DMS53 treated with DMSO at 0.1 percent for 48 hours (cell line): ENCODE measurements at regions not wholly inside any gene's neighbourhood (a gene's known extent, or its start where the extent isn't known, plus 50 kb on each side); places are given as distances from the start of the nearest gene placed in this dataset.
"Not testable (repeated sequence)": the region's sequence is repeated elsewhere in the genome, so short reads cannot be mapped to it uniquely, and the experiment has no call there.

Experiments used
- DNase-seq: peaks from one replicate; lab custom pipeline; 2025; ENCODE audit not compliant: unreplicated experiment; lab: John Stamatoyannopoulos, UW

DNA sequence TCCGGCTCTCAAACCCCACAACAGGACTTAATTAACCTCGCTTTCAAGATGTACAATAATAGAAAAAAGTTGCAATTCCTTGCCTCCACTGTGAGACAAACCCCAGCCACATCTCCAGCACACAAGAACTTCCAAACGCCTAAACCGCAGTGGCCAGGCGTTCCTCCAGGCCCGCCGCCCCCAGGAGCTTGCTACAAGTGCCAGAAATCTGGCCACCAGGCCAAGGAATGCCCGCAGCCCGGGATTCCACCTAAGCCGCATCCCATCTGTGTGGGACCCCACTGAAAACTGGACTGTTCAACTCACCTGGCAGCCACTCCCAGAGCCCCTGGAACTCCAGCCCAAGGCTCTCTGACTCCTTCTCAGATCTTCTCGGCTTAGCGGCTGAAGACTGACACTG, 262.5 kb downstream of the SMARCA2 start:
- not testable (repeated sequence) for DNase-seq

DNA sequence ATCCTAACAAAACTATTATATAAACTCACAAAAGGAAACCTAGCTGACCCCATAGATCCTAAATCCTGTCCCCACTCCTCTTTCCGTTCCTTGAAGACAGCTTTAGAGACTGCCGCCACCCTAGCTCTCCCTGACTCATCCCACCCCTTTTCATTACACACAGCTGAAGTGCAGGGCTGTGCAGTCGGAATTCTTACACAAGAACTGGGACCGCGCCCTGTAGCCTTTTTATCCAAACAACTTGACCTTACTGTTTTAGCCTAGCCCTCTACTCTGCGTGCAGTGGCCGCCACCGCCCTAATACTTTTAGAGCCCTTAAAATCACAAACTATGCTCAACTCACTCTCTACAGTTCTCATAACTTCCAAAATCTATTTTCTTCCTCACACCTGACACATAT, 264.0 kb downstream of the SMARCA2 start:
- not testable (repeated sequence) for DNase-seq

DNA sequence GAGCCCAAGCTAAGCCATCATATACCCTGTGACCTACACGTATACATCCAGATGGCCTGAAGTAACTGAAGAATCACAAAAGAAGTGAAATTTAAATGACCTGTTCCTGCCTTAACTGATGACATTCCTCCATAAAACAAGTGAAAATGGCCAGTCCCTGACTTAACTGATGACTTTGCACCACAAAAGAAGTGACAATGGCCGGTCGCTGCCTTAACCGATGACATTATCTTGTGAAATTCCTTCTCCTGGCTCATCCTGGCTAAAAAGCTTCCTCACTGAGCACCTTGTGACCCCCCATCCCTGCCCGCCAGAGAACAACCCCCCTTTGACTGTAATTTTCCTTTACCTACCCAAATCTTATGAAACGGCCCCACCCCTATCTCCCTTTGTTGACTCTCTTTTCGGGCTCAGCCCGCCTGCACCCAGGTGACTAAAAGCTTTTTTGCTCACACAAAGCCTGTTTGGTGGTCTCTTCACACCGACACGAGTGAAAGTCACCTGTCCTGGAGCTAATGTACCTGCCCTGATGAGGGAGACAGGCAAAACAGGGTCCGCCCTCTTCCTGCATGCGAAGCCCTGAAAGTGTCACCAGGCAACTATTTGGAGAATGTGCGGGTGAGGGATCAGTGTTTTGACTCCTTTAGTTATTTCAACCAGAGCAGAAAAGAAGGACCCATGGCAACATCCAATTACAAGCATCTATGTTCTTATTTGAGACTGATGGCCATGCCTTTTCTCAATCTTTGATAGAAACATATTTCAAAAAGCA, 266.1 kb downstream of the SMARCA2 start:
- DNase-seq = no peak

DNA sequence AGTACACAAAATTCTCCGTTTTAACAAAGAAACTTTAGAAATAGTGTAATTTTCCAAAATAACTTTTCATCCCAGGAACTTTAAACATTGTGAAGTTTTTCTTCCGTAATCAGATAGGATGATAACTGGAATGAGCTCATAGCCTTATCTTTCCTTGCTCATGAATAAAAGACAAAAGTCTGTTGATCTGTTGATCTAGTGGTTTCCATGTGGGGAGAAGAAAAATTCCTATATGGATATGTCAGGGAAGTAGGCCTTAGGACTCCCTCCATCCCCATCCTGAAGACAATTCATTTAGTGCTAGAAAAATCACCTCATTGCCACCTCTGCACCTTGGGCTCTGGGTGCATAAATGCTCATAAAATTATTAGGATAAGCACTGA, 266.6 kb downstream of the SMARCA2 start:
- no peak for DNase-seq

DNA sequence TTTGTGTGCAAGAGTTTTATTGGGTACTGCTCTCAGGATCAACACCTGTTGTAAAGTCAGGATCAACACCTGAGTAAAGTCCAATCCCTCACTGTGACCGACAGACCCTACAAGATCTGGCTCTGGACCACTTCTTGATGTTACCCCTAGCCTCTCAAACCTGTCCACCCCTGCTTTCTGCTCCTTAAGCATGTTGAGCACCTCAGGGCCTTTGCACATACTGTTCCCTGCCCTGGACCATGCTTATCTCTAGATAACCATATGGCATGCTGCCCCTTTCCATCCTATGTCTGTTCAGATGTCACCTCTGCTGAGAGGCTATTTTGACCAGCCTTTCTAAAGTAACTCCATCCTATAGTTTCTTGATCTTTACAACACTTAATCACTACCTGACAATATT, 269.6 kb downstream of the SMARCA2 start:
- no peak for DNase-seq

DNA sequence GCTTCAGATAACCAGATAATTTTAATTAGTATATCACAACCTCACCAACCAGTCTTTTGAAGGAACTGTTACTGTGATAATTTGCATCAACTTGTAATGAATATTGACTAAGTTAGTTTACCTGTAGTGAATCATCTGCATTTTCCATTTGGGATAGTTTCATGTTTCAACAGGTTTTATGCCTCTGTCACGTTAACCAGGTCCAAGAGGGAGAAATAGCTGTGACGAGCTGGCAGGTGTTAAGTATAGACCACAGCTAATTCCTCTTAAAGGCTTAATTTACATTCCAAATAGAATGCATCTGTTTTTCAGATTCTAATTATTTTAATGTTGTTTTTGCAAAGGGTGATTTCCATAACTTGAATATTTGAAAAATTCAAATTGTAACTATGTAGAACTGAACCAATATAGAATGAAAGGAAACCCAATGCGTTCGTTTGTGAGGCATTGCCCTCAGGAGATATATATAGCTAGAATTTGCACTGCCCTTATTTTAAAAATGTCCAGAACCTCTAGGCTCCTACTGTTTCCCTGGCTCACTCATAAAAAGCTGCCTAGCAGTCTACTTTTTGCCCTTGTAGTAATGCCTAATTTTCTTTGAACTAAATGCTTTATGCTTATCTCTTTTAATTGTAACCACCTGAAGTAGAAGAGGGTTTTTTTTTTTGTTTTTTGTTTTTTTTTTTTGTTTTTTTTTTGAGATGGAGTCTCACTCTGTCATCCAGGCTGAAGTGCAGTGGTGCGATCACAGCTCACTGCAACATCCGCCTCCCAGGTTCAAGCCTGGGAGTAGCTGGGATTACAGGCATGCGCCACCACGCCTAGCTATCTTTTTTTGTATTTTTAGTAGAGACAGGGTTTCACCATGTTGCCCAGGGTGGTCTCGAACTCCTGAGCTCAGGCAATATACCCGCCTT, 270.5 kb downstream of the SMARCA2 start:
- DNase-seq = no peak

DNA sequence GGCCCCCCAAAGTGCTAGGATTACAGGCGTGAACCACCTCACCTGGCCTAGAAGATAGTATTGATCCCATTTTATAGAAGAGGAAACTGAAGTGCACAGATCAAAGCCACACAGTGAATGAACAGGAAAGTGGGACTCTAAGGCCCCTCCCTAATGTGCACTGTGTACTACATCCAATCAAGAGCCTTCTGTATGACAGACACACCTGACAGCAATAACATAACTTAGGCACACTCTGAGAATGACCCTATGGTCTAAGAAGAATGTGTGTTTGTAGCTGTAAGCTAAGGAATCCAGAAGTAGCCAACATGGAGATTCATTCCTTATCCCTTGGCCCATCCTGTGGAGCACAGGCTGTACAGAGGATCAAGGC, 271.2 kb downstream of the SMARCA2 start:
- DNase-seq = no peak

DNA sequence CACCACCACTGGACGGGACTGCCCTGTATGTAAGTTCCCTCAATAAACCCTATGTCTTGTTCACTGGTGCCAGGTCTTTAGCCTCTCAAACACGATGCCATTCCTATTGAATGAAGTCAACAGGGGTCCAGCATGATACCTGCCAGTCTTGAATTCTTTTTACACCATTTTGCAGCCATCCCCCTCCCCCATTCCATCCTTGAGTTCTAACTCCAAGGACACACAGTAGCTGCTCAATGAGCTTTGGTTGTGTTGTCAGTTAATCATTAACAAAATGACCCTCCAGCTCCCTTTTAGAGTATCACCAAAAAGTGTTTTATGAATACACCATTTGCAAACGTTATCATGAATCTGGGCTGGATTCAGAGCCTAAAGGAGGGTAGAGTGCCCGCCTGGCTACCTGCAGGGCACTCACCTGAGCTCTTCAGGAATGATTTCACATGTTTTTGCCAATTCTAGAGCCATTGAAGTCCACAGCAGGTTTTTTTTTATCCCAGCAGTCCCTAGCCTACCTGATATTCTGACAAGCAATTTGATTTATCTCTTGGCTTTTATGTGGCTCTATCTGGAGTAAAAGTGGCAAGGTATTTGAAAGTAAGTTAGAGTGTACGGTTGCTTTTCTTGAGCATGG, 271.8 kb downstream of the SMARCA2 start:
- no peak for DNase-seq

DNA sequence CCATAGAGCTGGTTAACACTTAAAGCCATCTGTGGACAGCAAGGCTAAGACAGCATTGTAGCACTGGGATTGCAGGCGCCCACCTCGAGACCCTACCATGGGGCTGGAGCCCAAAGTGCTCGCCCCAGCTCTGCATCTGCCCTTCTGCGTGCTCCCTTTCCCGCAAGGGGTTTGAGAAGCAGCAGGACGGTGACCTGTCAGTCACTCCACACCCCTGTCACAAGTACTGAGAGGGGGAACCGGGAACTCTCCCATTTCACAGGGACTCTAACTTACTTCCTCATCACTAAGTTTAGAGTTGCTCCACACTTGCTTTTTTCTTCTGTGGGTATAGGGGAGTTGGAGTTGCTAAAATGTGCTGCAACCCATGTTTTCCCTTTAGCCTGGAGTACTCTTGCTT, 273.2 kb downstream of the SMARCA2 start:
- no peak for DNase-seq

DNA sequence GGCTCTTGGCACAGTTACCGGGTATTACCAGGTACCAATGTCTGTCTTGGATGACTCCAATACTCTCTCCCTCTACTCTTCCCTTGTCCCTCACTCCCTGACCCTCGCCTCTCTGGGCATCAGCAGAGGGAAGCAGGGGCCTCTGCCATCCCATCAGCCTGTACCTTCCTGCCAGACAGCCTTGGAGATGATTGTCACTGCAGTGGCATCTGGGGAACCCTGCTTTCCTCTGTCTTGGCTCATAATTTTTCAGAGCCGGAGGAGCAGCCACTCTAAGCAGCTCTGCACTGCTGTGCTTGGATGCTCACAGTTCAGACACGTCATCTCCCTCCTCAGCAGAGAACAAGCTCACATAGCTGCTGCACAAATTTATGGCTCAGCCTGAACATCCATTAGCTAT, 274.1 kb downstream of the SMARCA2 start:
- no peak for DNase-seq

DNA sequence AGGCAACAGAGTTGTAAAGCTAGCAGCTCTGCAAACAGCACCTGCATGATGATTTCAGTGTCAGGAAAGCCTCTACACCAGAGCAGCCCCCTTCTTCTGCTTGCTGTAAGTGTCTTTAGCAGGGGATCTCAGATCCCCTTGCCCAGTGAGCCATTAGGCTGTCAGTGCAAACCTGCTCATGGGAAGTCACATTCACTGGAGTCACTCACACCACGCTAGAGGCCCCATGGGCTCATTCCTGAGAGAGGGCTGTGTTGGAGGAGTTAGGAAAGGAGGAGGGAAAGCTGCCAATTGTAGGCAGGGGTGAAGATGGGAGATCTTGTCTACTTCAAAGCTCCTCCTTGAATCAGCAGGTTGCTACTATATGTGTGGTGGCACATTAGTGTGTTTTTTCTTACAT, 275.2 kb downstream of the SMARCA2 start:
- no peak for DNase-seq

DNA sequence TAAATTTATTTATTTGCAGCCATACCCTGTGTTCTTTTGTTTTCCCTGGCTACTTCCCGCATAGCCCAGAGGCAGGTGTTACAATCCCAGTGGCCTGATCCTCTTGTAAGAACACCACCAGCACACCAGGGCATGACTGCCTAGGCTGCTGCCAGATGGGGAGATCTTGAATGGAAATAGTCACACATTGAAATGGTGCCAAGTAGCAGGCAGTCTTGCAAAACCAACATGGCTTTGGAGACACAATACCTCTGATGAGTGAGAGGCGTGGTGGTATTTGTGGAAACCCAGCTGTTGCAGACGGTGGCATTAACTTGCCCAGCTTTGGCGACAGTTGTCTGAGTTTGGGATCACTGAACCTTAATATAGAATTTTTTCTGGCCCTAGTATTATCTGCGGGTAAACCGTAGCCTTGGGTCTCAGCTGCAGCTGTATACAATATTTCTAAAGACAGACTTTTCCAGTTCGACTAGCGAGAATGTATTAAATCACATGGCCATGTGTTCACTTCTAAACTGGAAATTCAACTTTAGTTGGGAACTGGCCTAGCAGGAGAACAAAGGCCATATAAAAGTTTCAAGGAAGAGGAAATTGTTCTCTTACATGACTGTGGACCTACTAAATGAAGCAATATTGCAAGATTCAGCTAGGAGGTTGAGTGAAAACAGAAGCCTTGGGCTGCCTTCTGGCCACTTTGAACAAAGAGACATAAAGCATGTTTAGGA, 277.0 kb downstream of the SMARCA2 start:
- DNase-seq = peak; percentile 52

DNA sequence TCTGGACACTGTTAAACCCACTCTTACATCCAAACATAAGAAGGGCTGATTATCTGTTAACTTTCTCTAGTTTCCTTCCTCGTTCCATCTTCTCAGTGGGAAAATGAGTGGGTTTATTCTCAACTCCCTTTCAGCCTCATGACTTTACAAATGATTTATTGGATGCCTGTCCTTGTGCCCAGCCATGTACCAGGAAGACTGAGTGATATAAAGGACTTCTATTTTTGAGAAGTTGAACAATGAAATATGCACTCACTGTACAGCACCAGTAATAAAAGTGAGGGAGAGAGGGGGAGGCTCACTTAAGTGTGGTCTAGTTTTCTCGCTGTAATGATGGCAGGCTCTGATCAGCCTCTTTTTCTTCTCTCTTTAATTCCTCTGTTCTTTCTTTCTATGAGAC, 277.6 kb downstream of the SMARCA2 start:
- DNase-seq = no peak

DNA sequence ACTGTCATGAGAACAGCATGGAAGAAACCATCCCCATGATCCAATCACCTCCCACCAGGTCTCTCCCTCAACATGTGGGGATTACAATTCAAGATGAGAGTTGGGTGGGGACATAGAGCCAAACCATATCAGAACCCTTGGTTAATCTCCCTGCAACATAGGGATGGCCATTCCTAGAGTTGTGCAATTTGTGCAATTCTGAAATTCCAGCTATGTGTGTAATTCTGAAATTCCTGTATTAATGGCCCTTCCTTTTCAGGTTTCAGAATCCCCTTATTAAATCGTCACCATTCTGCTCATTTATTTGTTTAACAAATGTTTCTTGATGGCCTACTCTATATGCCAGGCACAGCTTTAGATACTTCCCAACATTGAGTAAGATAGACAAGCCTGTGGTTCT, 282.6 kb downstream of the SMARCA2 start:
- no peak for DNase-seq

DNA sequence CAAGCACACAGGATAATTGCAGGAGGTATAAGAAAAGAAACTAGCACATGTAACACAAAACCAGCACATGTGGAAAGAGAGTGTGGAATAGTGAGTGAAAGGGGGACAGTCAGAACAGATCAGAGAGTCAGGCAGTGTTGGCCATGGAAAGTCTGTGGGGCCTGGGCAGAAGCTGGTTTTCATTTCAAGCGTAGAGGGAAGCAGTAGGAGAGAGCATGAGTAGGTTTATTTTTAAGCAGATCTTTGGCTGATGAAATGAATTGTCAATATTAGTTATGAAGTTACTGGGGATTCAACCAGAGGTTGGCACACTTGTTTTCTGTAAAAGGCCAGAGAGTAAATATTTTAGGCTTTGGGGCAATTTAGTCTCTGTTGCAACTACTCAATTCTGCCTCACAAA, 283.1 kb downstream of the SMARCA2 start:
- no peak for DNase-seq

DNA sequence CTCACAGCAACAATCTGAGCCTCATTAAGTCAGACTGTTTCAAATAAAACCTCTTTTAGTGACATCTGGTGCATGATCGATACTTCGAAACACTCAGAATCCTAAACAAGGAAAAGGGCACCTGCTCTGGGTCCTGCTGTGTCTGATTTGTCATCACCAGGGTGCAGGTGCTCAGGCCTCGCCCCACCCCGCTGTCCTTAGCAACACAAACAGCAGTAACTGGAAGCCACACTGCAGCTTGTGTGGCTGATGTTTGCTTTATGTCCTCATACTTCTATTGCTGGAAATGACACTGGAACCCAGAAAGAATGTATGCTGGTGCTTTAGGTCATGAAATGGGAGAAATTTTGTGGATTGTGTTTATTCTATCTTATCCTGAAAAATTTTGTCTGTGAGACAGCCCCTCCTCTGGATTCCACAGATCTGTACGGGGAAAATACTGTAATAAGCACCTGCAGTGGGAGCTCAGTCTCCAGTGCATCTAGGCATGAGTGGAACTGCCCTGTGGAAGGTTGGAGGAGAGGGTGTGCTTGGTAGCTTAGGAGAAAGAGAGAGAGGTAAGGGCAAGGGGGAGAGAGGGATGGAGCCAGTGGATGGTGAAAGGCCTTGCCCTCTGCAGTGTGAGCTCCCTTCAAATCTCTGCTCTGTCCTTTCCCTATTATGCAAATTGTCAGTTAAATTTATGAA, 284.2 kb downstream of the SMARCA2 start:
- peak; percentile 74 for DNase-seq

DNA sequence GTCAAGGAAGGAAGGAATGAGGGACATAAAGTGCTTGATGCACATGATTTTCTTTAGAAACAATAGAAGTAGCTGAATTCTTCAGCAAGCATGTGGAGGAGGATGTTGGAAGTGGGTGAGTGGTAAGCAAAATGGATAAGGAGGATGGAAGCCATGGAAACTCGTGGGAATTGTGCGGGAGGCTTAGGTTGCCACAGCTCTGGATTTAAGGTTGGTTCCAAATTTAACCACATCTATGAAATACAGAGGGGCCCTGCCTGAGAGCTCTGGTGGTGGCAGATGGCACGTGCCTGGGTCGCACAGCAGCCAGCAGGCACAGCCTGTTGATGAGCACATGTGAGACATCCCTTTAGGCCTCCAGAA, 284.7 kb downstream of the SMARCA2 start:
- DNase-seq = no peak

DNA sequence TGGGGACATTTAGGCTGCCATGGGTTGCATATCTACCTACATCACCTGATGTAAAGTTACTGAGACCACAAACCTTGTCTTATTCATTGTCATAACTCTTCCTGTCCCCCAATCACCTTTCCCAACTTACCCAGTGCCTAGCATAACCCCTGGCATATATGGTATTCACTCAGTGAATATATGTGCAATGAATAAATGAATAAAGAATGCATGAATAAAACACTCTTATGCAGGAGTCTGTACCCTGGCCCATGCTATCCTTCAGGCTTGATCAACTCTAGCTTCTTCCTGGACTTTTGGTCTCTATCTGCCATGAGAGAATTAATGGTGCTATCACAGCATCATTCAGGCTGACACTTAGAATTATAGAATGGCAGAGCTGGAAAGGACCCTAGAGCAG, 285.2 kb downstream of the SMARCA2 start:
- DNase-seq = no peak

DNA sequence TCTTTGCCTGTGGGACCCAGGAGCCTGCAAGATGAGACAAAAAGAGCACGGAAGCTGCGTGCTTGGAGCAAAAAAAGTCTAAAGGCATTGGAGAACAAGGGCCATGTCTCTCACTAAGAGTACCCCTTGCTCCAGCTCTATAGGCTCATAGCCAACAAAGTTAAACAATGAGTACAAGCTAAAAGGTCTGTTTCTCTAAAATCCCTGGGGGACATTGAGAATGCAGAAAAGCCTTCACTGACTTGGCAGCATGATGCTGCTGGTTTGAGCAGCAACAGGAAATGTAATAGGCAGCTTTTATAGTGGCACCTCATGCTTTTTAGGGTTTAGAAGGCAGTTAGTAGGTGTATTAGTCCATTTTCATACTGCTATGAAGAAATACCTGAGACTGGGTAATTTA, 287.5 kb downstream of the SMARCA2 start:
- DNase-seq = no peak

DNA sequence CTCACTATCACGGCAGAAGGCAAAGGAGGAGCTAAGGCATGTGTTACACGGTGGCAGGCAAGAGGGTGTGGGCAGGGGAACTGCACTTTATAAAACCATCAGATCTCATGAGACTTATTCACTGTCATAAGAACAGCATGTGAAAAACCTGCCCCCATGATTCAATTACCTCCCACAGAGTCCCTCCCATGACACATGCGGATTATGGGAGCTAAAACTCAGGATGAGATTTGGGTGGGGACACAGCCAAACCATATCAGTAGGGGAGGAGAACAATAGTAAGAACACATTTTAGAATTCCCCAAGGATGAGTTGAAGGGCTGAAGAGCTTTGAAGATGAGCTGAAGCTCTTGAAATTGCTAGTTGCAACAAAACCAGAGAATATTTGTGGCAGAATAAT, 287.9 kb downstream of the SMARCA2 start:
- no peak for DNase-seq

DNA sequence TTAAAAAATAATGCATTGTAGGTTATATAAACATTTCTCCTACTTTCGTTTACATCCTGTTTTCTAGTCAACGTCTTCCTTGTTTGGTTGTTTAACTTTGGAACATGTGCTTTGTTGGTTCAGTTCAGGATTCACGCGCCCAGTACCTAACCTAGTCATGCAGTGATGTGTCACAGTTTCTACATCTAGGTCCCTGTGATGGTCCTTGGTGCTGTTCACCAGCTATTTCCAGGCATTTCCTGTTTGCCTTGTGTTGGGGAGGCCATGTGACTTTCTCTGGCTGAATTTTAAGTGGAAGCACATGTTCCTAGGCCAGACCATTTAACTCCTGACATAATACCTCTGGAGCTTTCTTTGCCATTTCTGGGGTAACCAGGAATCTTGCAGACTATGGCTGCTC, 292.3 kb downstream of the SMARCA2 start:
- peak; percentile 48 for DNase-seq
